SU-DHL-6 (cell line): ENCODE measurements at regions not wholly inside any gene's neighbourhood (a gene's known extent, or its start where the extent isn't known, plus 50 kb on each side); places are given as distances from the start of the nearest gene placed in this dataset.

Experiments
- EZH2phosphoT487 ChIP-seq: fragments of 200-600 bp; sonication (generic), shearing (Covaris generic); conservative IDR thresholded peaks from 2 replicates; pipeline ENCODE4 v1.6.1; 2018; ENCODE audit warnings: mild to moderate bottlenecking, antibody characterized with exemption, low read length, moderate library complexity, mixed read lengths
- TF ChIP-seq, protein P1 (sequence below): fragments of 200-600 bp; sonication (generic); IDR thresholded peaks from one replicate; pipeline ENCODE4 v1.5.1; 2017; ENCODE audit warnings: antibody characterized with exemption, mild to moderate bottlenecking, low read length, moderate library complexity; ENCODE audit not compliant: insufficient read depth, poor library complexity, severe bottlenecking

GRCh38 chr6:8279041-8279805 is 156.1 kb downstream of the SLC35B3 start:
- TF ChIP-seq, protein P1, sequence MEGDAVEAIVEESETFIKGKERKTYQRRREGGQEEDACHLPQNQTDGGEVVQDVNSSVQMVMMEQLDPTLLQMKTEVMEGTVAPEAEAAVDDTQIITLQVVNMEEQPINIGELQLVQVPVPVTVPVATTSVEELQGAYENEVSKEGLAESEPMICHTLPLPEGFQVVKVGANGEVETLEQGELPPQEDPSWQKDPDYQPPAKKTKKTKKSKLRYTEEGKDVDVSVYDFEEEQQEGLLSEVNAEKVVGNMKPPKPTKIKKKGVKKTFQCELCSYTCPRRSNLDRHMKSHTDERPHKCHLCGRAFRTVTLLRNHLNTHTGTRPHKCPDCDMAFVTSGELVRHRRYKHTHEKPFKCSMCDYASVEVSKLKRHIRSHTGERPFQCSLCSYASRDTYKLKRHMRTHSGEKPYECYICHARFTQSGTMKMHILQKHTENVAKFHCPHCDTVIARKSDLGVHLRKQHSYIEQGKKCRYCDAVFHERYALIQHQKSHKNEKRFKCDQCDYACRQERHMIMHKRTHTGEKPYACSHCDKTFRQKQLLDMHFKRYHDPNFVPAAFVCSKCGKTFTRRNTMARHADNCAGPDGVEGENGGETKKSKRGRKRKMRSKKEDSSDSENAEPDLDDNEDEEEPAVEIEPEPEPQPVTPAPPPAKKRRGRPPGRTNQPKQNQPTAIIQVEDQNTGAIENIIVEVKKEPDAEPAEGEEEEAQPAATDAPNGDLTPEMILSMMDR, result no peak
- TF ChIP-seq EZH2phosphoT487, result no peak
